ENCODE measurements at regions not wholly inside any gene's neighbourhood (a gene's known extent, or its start where the extent isn't known, plus 50 kb on each side); places are given as distances from the start of the nearest gene placed in this dataset.

DNA sequence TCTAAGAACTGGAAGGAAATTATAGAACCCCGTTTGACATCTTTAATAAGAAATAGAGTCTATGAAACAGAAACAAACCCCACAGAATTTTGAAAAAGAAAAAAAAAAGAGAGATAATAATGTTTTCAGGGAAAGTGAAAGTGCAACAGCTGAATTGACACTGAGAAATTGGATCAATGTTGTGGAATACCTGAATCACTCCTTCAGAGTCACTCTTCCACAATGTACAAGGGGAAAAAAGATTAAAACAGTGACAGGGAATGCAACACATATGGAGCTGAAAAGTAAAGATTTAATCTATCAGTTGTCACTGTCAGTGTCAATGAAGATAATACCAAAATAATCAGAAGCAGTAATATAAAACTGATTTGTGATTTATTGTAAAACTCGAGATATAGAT is 520.8 kb upstream of the HS3ST5 start:
- TF ChIP-seq EP300 (IDR thresholded peaks at IDR 0.05) (no peak), MYC (IDR thresholded peaks at IDR 0.05; ENCODE audit: borderline replicate concordance, low read length) (no peak), POLR2A (IDR thresholded peaks at IDR 0.05; ENCODE audit: low read length) (no peak)
- TF ChIP-seq, protein P1, sequence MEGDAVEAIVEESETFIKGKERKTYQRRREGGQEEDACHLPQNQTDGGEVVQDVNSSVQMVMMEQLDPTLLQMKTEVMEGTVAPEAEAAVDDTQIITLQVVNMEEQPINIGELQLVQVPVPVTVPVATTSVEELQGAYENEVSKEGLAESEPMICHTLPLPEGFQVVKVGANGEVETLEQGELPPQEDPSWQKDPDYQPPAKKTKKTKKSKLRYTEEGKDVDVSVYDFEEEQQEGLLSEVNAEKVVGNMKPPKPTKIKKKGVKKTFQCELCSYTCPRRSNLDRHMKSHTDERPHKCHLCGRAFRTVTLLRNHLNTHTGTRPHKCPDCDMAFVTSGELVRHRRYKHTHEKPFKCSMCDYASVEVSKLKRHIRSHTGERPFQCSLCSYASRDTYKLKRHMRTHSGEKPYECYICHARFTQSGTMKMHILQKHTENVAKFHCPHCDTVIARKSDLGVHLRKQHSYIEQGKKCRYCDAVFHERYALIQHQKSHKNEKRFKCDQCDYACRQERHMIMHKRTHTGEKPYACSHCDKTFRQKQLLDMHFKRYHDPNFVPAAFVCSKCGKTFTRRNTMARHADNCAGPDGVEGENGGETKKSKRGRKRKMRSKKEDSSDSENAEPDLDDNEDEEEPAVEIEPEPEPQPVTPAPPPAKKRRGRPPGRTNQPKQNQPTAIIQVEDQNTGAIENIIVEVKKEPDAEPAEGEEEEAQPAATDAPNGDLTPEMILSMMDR (IDR thresholded peaks at IDR 0.05): no peak
- TF ChIP-seq, protein P2, sequence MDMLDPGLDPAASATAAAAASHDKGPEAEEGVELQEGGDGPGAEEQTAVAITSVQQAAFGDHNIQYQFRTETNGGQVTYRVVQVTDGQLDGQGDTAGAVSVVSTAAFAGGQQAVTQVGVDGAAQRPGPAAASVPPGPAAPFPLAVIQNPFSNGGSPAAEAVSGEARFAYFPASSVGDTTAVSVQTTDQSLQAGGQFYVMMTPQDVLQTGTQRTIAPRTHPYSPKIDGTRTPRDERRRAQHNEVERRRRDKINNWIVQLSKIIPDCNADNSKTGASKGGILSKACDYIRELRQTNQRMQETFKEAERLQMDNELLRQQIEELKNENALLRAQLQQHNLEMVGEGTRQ (IDR thresholded peaks at IDR 0.05): no peak
